ENCODE measurements at regions not wholly inside any gene's neighbourhood (a gene's known extent, or its start where the extent isn't known, plus 50 kb on each side); places are given as distances from the start of the nearest gene placed in this dataset.

DNA sequence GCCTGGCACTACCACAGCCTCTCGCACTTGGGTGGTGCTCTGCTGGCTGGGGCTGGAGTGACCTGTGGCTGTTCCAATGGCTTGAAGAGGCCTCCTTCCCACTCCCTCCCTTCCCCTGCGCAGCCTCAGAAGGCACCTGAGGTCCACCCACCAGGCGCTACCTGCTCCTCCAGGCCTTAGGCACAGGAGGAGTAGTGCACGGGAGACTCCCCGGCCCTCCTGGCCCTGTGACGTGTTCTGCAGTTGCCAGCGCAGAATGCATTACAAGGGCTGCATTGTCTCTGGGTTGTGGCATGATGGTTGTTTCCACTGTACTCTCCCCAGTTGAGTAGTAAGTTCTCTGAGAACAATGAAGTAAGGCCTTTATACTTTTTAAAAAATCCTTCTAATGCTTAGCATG, 128.6 kb downstream of the TEX29 start (continued):
- TF ChIP-seq, protein P1, sequence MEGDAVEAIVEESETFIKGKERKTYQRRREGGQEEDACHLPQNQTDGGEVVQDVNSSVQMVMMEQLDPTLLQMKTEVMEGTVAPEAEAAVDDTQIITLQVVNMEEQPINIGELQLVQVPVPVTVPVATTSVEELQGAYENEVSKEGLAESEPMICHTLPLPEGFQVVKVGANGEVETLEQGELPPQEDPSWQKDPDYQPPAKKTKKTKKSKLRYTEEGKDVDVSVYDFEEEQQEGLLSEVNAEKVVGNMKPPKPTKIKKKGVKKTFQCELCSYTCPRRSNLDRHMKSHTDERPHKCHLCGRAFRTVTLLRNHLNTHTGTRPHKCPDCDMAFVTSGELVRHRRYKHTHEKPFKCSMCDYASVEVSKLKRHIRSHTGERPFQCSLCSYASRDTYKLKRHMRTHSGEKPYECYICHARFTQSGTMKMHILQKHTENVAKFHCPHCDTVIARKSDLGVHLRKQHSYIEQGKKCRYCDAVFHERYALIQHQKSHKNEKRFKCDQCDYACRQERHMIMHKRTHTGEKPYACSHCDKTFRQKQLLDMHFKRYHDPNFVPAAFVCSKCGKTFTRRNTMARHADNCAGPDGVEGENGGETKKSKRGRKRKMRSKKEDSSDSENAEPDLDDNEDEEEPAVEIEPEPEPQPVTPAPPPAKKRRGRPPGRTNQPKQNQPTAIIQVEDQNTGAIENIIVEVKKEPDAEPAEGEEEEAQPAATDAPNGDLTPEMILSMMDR (conservative IDR thresholded peaks at IDR 0.05; ENCODE audit: low read depth in 2 of 2), result no peak
- TF ChIP-seq POLR2AphosphoS5 (IDR thresholded peaks at IDR 0.05; ENCODE audit: low read depth) (no peak), ZNF114 (CRISPR knock-in tag; IDR thresholded peaks at IDR 0.05) (no peak)
- TF ChIP-seq, protein P2, sequence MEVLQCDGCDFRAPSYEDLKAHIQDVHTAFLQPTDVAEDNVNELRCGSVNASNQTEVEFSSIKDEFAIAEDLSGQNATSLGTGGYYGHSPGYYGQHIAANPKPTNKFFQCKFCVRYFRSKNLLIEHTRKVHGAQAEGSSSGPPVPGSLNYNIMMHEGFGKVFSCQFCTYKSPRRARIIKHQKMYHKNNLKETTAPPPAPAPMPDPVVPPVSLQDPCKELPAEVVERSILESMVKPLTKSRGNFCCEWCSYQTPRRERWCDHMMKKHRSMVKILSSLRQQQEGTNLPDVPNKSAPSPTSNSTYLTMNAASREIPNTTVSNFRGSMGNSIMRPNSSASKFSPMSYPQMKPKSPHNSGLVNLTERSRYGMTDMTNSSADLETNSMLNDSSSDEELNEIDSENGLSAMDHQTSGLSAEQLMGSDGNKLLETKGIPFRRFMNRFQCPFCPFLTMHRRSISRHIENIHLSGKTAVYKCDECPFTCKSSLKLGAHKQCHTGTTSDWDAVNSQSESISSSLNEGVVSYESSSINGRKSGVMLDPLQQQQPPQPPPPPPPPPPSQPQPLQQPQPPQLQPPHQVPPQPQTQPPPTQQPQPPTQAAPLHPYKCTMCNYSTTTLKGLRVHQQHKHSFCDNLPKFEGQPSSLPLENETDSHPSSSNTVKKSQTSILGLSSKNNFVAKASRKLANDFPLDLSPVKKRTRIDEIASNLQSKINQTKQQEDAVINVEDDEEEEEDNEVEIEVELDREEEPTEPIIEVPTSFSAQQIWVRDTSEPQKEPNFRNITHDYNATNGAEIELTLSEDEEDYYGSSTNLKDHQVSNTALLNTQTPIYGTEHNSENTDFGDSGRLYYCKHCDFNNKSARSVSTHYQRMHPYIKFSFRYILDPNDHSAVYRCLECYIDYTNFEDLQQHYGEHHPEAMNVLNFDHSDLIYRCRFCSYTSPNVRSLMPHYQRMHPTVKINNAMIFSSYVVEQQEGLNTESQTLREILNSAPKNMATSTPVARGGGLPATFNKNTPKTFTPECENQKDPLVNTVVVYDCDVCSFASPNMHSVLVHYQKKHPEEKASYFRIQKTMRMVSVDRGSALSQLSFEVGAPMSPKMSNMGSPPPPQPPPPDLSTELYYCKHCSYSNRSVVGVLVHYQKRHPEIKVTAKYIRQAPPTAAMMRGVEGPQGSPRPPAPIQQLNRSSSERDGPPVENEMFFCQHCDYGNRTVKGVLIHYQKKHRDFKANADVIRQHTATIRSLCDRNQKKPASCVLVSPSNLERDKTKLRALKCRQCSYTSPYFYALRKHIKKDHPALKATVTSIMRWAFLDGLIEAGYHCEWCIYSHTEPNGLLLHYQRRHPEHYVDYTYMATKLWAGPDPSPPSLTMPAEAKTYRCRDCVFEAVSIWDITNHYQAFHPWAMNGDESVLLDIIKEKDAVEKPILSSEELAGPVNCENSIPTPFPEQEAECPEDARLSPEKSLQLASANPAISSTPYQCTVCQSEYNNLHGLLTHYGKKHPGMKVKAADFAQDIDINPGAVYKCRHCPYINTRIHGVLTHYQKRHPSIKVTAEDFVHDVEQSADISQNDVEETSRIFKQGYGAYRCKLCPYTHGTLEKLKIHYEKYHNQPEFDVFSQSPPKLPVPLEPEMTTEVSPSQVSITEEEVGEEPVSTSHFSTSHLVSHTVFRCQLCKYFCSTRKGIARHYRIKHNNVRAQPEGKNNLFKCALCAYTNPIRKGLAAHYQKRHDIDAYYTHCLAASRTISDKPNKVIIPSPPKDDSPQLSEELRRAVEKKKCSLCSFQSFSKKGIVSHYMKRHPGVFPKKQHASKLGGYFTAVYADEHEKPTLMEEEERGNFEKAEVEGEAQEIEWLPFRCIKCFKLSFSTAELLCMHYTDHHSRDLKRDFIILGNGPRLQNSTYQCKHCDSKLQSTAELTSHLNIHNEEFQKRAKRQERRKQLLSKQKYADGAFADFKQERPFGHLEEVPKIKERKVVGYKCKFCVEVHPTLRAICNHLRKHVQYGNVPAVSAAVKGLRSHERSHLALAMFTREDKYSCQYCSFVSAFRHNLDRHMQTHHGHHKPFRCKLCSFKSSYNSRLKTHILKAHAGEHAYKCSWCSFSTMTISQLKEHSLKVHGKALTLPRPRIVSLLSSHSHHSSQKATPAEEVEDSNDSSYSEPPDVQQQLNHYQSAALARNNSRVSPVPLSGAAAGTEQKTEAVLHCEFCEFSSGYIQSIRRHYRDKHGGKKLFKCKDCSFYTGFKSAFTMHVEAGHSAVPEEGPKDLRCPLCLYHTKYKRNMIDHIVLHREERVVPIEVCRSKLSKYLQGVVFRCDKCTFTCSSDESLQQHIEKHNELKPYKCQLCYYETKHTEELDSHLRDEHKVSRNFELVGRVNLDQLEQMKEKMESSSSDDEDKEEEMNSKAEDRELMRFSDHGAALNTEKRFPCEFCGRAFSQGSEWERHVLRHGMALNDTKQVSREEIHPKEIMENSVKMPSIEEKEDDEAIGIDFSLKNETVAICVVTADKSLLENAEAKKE (CRISPR knock-in tag; IDR thresholded peaks at IDR 0.05), result no peak

DNA sequence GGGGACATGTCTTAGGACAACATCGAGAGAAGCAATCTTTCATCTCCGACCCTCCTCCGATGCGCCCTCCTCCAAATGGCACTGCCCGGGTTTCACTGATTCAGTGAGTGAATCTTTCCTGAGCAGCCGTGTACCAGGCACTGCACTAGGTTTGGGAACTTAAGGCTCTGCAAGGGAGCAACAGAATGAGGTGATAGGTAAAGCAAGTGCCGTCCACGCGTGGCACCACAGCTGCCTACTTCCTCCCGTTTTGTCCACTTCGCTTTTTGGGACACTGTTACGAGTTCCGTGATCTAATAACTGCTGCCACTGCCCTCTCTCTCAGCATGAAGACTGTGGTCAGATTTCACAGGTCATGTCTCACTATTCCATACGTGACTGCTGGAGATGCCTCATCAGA, 131.0 kb downstream of the TEX29 start:
- Mint-ChIP-seq H3K27me3 (ENCODE audit: insufficient read depth, low read depth, poor library complexity) (peaks cover 13% of the 10 kb centered on the region), H3K9me3 (peaks cover 8% of the 10 kb centered on the region; the same call in 2 of the 3 replicates), H3K4me3 (no peak overlapping the region), H3K4me1 (no peaks in the 10 kb centered on the region), H3K36me3 (ENCODE audit: low read depth) (no peaks in the 10 kb centered on the region), H3K27ac (no peak overlapping the region)
- no peaks in the 10 kb centered on the region for H3F3A ChIP-seq (replicated peaks; ENCODE audit: low read depth)
- no peaks in the 10 kb centered on the region for H3K9me2 ChIP-seq (ENCODE audit: insufficient read depth)
- TF ChIP-seq STAT1 (IDR thresholded peaks at IDR 0.05; ENCODE audit: unreplicated experiment), result no peak
- TF ChIP-seq, protein P3, sequence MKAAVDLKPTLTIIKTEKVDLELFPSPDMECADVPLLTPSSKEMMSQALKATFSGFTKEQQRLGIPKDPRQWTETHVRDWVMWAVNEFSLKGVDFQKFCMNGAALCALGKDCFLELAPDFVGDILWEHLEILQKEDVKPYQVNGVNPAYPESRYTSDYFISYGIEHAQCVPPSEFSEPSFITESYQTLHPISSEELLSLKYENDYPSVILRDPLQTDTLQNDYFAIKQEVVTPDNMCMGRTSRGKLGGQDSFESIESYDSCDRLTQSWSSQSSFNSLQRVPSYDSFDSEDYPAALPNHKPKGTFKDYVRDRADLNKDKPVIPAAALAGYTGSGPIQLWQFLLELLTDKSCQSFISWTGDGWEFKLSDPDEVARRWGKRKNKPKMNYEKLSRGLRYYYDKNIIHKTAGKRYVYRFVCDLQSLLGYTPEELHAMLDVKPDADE (IDR thresholded peaks at IDR 0.05), result no peak
- no peak for TF ChIP-seq REST (IDR thresholded peaks at IDR 0.05; ENCODE audit: unreplicated experiment)
- TF ChIP-seq, protein P1 (conservative IDR thresholded peaks at IDR 0.05; ENCODE audit: low read depth in 2 of 2), result no peak
- TF ChIP-seq EZH2 (IDR thresholded peaks at IDR 0.05; ENCODE audit: low read depth, unreplicated experiment), result no peak
- DNase-seq (ENCODE audit: low spot score) (no peak), ATAC-seq (no peak)
- H3K4me3 ChIP-seq, result no peak overlapping the region
- no peaks in the 10 kb centered on the region for H3K4me1 ChIP-seq (ENCODE audit: insufficient read depth)
- H3K4me2 ChIP-seq, result no peak overlapping the region
- no peak overlapping the region for H3K27ac ChIP-seq (ENCODE audit: low read depth)
- H3K36me3 ChIP-seq (ENCODE audit: insufficient read depth), result no peaks in the 10 kb centered on the region
- H4K20me1 ChIP-seq (replicated peaks; ENCODE audit: insufficient read depth), result no peaks in the 10 kb centered on the region
- no peaks in the 10 kb centered on the region for H3K27me3 ChIP-seq (ENCODE audit: insufficient read depth)
- H3K79me2 ChIP-seq (replicated peaks; ENCODE audit: insufficient read depth), result no peaks in the 10 kb centered on the region
- no peak overlapping the region for H2AFZ ChIP-seq

All from GM23338 (cell line).